ENCODE measurements at regions not wholly inside any gene's neighbourhood (a gene's known extent, or its start where the extent isn't known, plus 50 kb on each side); places are given as distances from the start of the nearest gene placed in this dataset.

- no peak overlapping the region for H3K27ac ChIP-seq
- H3K27me3 ChIP-seq (replicated peaks in 1 of 7) = no peaks in the 10 kb centered on the region
- DNase-seq = no peak
- intact Hi-C loops (cut with DNase I; ENCODE audit: low total_unique reads) = no loop called here
- H3K4me1 ChIP-seq = no peaks in the 10 kb centered on the region
- TF ChIP-seq CTCF (IDR thresholded peaks at IDR 0.05 in 8 of 11, conservative IDR thresholded peaks at IDR 0.05 in 3 of 11) (no peak), POLR2A (IDR thresholded peaks at IDR 0.05) (no peak), POLR2AphosphoS5 (IDR thresholded peaks at IDR 0.05) (no peak)
- H3K36me3 ChIP-seq = no peaks in the 10 kb centered on the region
- H3K9me3 ChIP-seq = peaks cover 0 to 10% (median 2%) of the 10 kb centered on the region in 8 donors
- 90 to 91% (median 90%) methylated on average over 15 to 17 of the region's 17 CpGs for WGBS, 5 donors
- no peak overlapping the region for H3K4me3 ChIP-seq
Measured at GRCh38 chr22:48650323-48651035, 1177.2 kb downstream of the BRD1 start.

GRCh38 chr22:48649466-48649865 is 1178.2 kb downstream of the BRD1 start:
- Histone ChIP-seq H3K9me3 (peaks cover 0 to under 1% (median 0%) of the 10 kb centered on the region in 8 donors), H3K4me1 (no peaks in the 10 kb centered on the region), H3K4me3 (no peak overlapping the region), H3K27me3 (replicated peaks in 1 of 7) (no peaks in the 10 kb centered on the region), H3K36me3 (no peaks in the 10 kb centered on the region), H3K27ac (no peak overlapping the region)
- TF ChIP-seq POLR2AphosphoS5 (IDR thresholded peaks at IDR 0.05) = no peak
- no peak for TF ChIP-seq POLR2A (IDR thresholded peaks at IDR 0.05)
- no peak for TF ChIP-seq CTCF (IDR thresholded peaks at IDR 0.05 in 8 of 11, conservative IDR thresholded peaks at IDR 0.05 in 3 of 11)
- WGBS, 5 donors = 76 to 88% (median 86%) methylated on average over 12 to 16 of the region's 16 CpGs
- intact Hi-C loops (cut with DNase I; ENCODE audit: low total_unique reads) = no loop called here
- DNase-seq = no peak

GRCh38 chr22:48649031-48649430 is 1178.6 kb downstream of the BRD1 start:
- DNase-seq = no peak
- H3K9me3 ChIP-seq = no peaks in the 10 kb centered on the region
- H3K27ac ChIP-seq = no peak overlapping the region
- H3K27me3 ChIP-seq (replicated peaks in 1 of 7) = no peaks in the 10 kb centered on the region
- H3K36me3 ChIP-seq = no peaks in the 10 kb centered on the region
- intact Hi-C loops (cut with DNase I; ENCODE audit: low total_unique reads) = no loop called here
- TF ChIP-seq POLR2AphosphoS5 (IDR thresholded peaks at IDR 0.05) (no peak), POLR2A (IDR thresholded peaks at IDR 0.05) (no peak), CTCF (IDR thresholded peaks at IDR 0.05 in 8 of 11, conservative IDR thresholded peaks at IDR 0.05 in 3 of 11) (no peak)
- whole genome bisulfite sequencing, 5 donors = 88 to 98% (median 93%) methylated on average over 9 of the region's 9 CpGs
- H3K4me3 ChIP-seq = no peak overlapping the region
- no peaks in the 10 kb centered on the region for H3K4me1 ChIP-seq

GRCh38 chr22:48647606-48648515 is 1179.8 kb downstream of the BRD1 start:
- no peak overlapping the region for H3K27ac ChIP-seq
- H3K9me3 ChIP-seq = no peaks in the 10 kb centered on the region
- no peak overlapping the region for H3K4me3 ChIP-seq
- no peaks in the 10 kb centered on the region for H3K36me3 ChIP-seq
- 85 to 91% (median 90%) methylated on average over 23 to 25 of the region's 25 CpGs for WGBS, 5 donors
- intact Hi-C loops (cut with DNase I; ENCODE audit: low total_unique reads) = no loop called here
- no peaks in the 10 kb centered on the region for H3K4me1 ChIP-seq
- no peak for DNase-seq
- TF ChIP-seq POLR2A (IDR thresholded peaks at IDR 0.05) = no peak
- no peak for TF ChIP-seq POLR2AphosphoS5 (IDR thresholded peaks at IDR 0.05)
- TF ChIP-seq CTCF (IDR thresholded peaks at IDR 0.05 in 8 of 11, conservative IDR thresholded peaks at IDR 0.05 in 3 of 11) = no peak
- H3K27me3 ChIP-seq (replicated peaks in 1 of 7) = peaks cover 0 to 5% (median 0%) of the 10 kb centered on the region in 7 donors

Data from spleen (tissue), 11 donors.